ENCODE measurements at regions not wholly inside any gene's neighbourhood (a gene's known extent, or its start where the extent isn't known, plus 50 kb on each side); places are given as distances from the start of the nearest gene placed in this dataset.

- Histone ChIP-seq H3K36me3 (ENCODE audit: control insufficient read depth in 2 of 2, insufficient read depth in 1 of 2, low read length in 2 of 2) (no peaks in the 10 kb centered on the region), H3K4me3 (ENCODE audit: low read depth, low read length) (no peak overlapping the region), H3K4me1 (ENCODE audit: control insufficient read depth, insufficient read depth, low read length) (no peaks in the 10 kb centered on the region), H3K9me3 (ENCODE audit: control insufficient read depth, insufficient read depth, low read depth, low read length) (no peaks in the 10 kb centered on the region), H3K27ac (ENCODE audit: extremely low read depth, low read depth, low read length) (no peak overlapping the region)
- TF ChIP-seq TSHZ1 (tag by site-specific recombination; IDR thresholded peaks at IDR 0.05; ENCODE audit: borderline replicate concordance) (no peak), ZNF518A (tag by site-specific recombination; conservative IDR thresholded peaks at IDR 0.05; ENCODE audit: low read depth) (no peak), REPIN1 (tag by site-specific recombination; IDR thresholded peaks at IDR 0.05; ENCODE audit: low read depth) (no peak), ZNF416 (tag by site-specific recombination; IDR thresholded peaks at IDR 0.05) (no peak)
- POLR2A ChIA-PET, result no interaction called here
- CTCF ChIA-PET, result no interaction called here
Observed at GRCh38 chrX:113726009-113726408, 857.9 kb upstream of the HTR2C start.

GRCh38 chrX:113699939-113700338 lies 859.3 kb upstream of the AMOT start:
- CTCF ChIA-PET, result no interaction called here
- Histone ChIP-seq H3K9me3 (ENCODE audit: control insufficient read depth, insufficient read depth, low read depth, low read length) (no peaks in the 10 kb centered on the region), H3K36me3 (ENCODE audit: control insufficient read depth in 2 of 2, insufficient read depth in 1 of 2, low read length in 2 of 2) (no peaks in the 10 kb centered on the region), H3K4me1 (ENCODE audit: control insufficient read depth, insufficient read depth, low read length) (no peaks in the 10 kb centered on the region), H3K4me3 (ENCODE audit: low read depth, low read length) (no peak overlapping the region), H3K27ac (ENCODE audit: extremely low read depth, low read depth, low read length) (no peak overlapping the region)
- POLR2A ChIA-PET, result no interaction called here
- no peak for TF ChIP-seq ZNF404 (tag by site-specific recombination; IDR thresholded peaks at IDR 0.05)
- TF ChIP-seq ZNF37A (tag by site-specific recombination; IDR thresholded peaks at IDR 0.05), result no peak
- TF ChIP-seq SETDB1 (IDR thresholded peaks at IDR 0.05; ENCODE audit: insufficient read length, low read length), result no peak
- TF ChIP-seq HIC1 (tag by site-specific recombination; IDR thresholded peaks at IDR 0.05), result no peak
- no peak for TF ChIP-seq MZF1 (tag by site-specific recombination; IDR thresholded peaks at IDR 0.05; ENCODE audit: borderline replicate concordance)
- no peak for TF ChIP-seq ZNF692 (tag by site-specific recombination; IDR thresholded peaks at IDR 0.05)
- no peak for TF ChIP-seq SP3 (tag by site-specific recombination; IDR thresholded peaks at IDR 0.05)
- no peak for TF ChIP-seq ZNF311 (tag by site-specific recombination; IDR thresholded peaks at IDR 0.05; ENCODE audit: borderline replicate concordance)
- no peak for TF ChIP-seq ZNF133 (tag by site-specific recombination; IDR thresholded peaks at IDR 0.05)

Measured in HEK293 (cell line).